ENCODE measurements at regions not wholly inside any gene's neighbourhood (a gene's known extent, or its start where the extent isn't known, plus 50 kb on each side); places are given as distances from the start of the nearest gene placed in this dataset.

DNA sequence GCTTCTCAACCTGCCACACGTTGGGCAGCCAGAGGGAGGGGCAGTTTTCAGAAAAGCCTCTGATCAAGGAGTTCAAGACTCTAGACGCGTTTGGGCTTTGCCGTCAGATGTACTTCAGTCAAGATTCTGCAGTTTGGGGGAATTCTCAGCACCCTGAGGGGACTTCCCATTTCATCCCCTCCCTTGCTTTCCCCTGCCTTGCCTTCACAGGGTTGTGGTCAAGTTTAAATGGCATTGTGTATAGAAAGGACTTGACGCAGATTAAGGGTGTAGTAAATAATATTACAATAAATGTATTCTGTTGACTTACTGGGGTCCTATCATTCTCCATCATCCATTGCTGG, 198.3 kb upstream of the NABP1 start:
- TF ChIP-seq, protein P1, sequence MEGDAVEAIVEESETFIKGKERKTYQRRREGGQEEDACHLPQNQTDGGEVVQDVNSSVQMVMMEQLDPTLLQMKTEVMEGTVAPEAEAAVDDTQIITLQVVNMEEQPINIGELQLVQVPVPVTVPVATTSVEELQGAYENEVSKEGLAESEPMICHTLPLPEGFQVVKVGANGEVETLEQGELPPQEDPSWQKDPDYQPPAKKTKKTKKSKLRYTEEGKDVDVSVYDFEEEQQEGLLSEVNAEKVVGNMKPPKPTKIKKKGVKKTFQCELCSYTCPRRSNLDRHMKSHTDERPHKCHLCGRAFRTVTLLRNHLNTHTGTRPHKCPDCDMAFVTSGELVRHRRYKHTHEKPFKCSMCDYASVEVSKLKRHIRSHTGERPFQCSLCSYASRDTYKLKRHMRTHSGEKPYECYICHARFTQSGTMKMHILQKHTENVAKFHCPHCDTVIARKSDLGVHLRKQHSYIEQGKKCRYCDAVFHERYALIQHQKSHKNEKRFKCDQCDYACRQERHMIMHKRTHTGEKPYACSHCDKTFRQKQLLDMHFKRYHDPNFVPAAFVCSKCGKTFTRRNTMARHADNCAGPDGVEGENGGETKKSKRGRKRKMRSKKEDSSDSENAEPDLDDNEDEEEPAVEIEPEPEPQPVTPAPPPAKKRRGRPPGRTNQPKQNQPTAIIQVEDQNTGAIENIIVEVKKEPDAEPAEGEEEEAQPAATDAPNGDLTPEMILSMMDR (IDR thresholded peaks at IDR 0.05; ENCODE audit: borderline replicate concordance, extremely low read depth, low read length, poor library complexity, severe bottlenecking) = no peak
- TF ChIP-seq EZH2 (IDR thresholded peaks at IDR 0.05; ENCODE audit: borderline replicate concordance, low read depth, low read length, severe bottlenecking) = no peak
